SK-N-MC (cell line): ENCODE measurements at regions not wholly inside any gene's neighbourhood (a gene's known extent, or its start where the extent isn't known, plus 50 kb on each side); places are given as distances from the start of the nearest gene placed in this dataset.
"Not testable (repeated sequence)": the region's sequence is repeated elsewhere in the genome, so short reads cannot be mapped to it uniquely, and the experiment has no call there.

Experiments
- EZH2 ChIP-seq: fragments of 200-600 bp; sonication (generic); IDR thresholded peaks from one replicate; pipeline ENCODE4 v1.6.1; 2017; ENCODE audit warnings: antibody characterized with exemption
- POLR2AphosphoS5 ChIP-seq: IDR thresholded peaks from 2 replicates; pipeline ENCODE4 v1.6.1; 2012; ENCODE audit warnings: mild to moderate bottlenecking, low read depth, low read length, borderline replicate concordance

DNA sequence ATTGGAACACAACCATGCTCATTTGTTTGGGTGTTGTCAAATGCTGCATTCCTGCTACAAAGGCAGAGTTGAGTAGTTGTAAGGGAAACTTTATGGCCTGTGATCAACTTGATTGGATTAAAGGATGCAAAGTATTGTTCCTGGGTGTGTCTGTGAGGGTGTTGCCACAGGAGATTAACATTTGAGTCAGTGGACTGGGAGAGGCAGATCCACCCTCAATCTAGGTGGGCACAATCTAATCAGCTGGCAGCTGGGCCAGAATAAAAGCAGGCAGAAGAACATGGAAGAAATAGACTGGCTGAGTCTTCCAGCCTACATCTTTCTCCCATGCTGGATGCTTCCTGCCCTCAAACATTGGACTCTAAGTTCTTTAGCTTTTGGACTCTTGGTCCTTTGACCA, 145.6 kb upstream of the LMCD1 start:
- not testable (repeated sequence) for TF ChIP-seq POLR2AphosphoS5, EZH2
